CMK (cell line): ENCODE measurements at regions not wholly inside any gene's neighbourhood (a gene's known extent, or its start where the extent isn't known, plus 50 kb on each side); places are given as distances from the start of the nearest gene placed in this dataset.

Experiments
- DNase-seq: peaks from one replicate; pipeline ENCODE4 v3.0.0-alpha.2; 2010; ENCODE audit warnings: low read depth

- no peak for DNase-seq
Observed at GRCh38 chr5:163622799-163623198, 117.4 kb downstream of the MAT2B start.

- DNase-seq, result no peak
Observed at GRCh38 chr5:163623524-163623923, 118.1 kb downstream of the MAT2B start.

GRCh38 chr5:163623986-163624385 is 118.6 kb downstream of the MAT2B start:
- no peak for DNase-seq

GRCh38 chr5:163624431-163624830 is 119.0 kb downstream of the MAT2B start:
- no peak for DNase-seq

- no peak for DNase-seq
Observed at GRCh38 chr5:163626904-163627434, 121.5 kb downstream of the MAT2B start.

GRCh38 chr5:163631856-163632255 is 126.4 kb downstream of the MAT2B start:
- no peak for DNase-seq

GRCh38 chr5:163633926-163634460 is 128.6 kb downstream of the MAT2B start:
- DNase-seq, result no peak

- no peak for DNase-seq
Observed at GRCh38 chr5:163635631-163636030, 130.2 kb downstream of the MAT2B start.

- DNase-seq, result no peak
Observed at GRCh38 chr5:163642904-163643303, 137.5 kb downstream of the MAT2B start.

GRCh38 chr5:163645421-163646416 is 140.3 kb downstream of the MAT2B start:
- DNase-seq, result no peak

GRCh38 chr5:163649514-163649913 is 144.1 kb downstream of the MAT2B start:
- no peak for DNase-seq

- no peak for DNase-seq
Observed at GRCh38 chr5:163653526-163653925, 148.1 kb downstream of the MAT2B start.

- no peak for DNase-seq
Observed at GRCh38 chr5:163658702-163659567, 153.5 kb downstream of the MAT2B start.

- DNase-seq, result no peak
Observed at GRCh38 chr5:163659568-163659902, 154.1 kb downstream of the MAT2B start.

- DNase-seq, result no peak
Observed at GRCh38 chr5:163660486-163660885, 155.1 kb downstream of the MAT2B start.

GRCh38 chr5:163661360-163661759 is 155.9 kb downstream of the MAT2B start:
- DNase-seq, result no peak

GRCh38 chr5:163670036-163670435 is 164.6 kb downstream of the MAT2B start:
- DNase-seq, result no peak

- no peak for DNase-seq
Observed at GRCh38 chr5:163677092-163677491, 171.7 kb downstream of the MAT2B start.

- no peak for DNase-seq
Observed at GRCh38 chr5:163682234-163682633, 176.8 kb downstream of the MAT2B start.

GRCh38 chr5:163687414-163687813 is 182.0 kb downstream of the MAT2B start:
- DNase-seq, result no peak

- no peak for DNase-seq
Observed at GRCh38 chr5:163692091-163692490, 186.7 kb downstream of the MAT2B start.

- DNase-seq, result peak; percentile 4
Observed at GRCh38 chr5:163695830-163696578, 190.6 kb downstream of the MAT2B start.
